ENCODE measurements at regions not wholly inside any gene's neighbourhood (a gene's known extent, or its start where the extent isn't known, plus 50 kb on each side); places are given as distances from the start of the nearest gene placed in this dataset.

DNA sequence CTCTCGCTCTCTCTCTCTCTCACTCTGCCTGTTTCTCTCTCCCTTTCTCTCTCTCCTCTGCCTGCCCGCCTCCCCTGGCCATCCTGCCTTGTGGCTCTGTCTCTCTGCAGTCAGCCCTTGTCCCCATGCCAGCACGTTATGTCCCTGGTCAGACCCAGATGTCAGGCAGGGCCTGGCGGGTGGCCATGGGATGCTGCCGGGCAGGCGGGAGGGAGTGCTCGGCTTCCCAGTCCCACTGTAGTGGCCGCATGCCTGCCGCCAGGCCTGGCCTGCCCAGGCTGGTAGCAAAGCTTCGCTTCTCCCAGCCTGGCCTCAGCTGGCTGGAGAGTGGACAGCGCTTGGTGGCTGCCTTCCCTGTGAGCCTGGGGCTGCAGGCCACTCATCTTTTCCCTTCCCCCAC lies 121.5 kb upstream of the ZNF716 start:
- no peak overlapping the region for H3K4me3 ChIP-seq (ENCODE audit: low read depth, low read length)
- no peaks in the 10 kb centered on the region for H3K36me3 ChIP-seq (replicated peaks)
- H3K27ac ChIP-seq, result no peak overlapping the region
- in situ Hi-C loops (cut with HindIII; ENCODE audit: low pct_ligation_motif_present, low sequenced_read_pairs), result no loop called here
- no peak for DNase-seq
- H3K27me3 ChIP-seq (replicated peaks), result no peaks in the 10 kb centered on the region
- TF ChIP-seq, protein P1, sequence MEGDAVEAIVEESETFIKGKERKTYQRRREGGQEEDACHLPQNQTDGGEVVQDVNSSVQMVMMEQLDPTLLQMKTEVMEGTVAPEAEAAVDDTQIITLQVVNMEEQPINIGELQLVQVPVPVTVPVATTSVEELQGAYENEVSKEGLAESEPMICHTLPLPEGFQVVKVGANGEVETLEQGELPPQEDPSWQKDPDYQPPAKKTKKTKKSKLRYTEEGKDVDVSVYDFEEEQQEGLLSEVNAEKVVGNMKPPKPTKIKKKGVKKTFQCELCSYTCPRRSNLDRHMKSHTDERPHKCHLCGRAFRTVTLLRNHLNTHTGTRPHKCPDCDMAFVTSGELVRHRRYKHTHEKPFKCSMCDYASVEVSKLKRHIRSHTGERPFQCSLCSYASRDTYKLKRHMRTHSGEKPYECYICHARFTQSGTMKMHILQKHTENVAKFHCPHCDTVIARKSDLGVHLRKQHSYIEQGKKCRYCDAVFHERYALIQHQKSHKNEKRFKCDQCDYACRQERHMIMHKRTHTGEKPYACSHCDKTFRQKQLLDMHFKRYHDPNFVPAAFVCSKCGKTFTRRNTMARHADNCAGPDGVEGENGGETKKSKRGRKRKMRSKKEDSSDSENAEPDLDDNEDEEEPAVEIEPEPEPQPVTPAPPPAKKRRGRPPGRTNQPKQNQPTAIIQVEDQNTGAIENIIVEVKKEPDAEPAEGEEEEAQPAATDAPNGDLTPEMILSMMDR (IDR thresholded peaks at IDR 0.05; ENCODE audit: low read depth, low read length, missing control alignments), result no peak

DNA sequence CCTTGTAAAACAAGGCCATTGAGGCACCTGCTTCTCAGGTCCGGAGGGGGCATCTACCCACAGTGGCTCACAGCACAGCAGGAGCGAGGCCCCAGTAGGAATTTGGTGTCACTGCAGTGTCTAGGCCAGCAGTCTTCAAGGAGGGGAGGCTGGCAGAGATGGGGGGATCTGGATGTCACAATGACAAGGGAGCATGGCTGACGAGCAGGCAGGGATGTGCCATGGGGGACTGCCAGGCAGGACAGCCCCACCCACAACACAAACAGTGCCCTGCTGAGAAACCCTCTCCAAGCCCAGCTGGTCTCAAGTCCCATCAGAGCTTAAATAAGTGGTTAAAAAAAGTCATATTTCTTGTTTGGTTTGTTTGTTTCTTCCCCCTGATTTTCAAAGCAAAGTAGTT lies 121.0 kb upstream of the ZNF716 start:
- in situ Hi-C loops (cut with HindIII; ENCODE audit: low pct_ligation_motif_present, low sequenced_read_pairs), result no loop called here
- no peak overlapping the region for H3K4me3 ChIP-seq (ENCODE audit: low read depth, low read length)
- TF ChIP-seq, protein P1 (IDR thresholded peaks at IDR 0.05; ENCODE audit: low read depth, low read length, missing control alignments), result no peak
- no peaks in the 10 kb centered on the region for H3K27me3 ChIP-seq (replicated peaks)
- no peak for DNase-seq
- H3K36me3 ChIP-seq (replicated peaks), result no peaks in the 10 kb centered on the region
- no peak overlapping the region for H3K27ac ChIP-seq

DNA sequence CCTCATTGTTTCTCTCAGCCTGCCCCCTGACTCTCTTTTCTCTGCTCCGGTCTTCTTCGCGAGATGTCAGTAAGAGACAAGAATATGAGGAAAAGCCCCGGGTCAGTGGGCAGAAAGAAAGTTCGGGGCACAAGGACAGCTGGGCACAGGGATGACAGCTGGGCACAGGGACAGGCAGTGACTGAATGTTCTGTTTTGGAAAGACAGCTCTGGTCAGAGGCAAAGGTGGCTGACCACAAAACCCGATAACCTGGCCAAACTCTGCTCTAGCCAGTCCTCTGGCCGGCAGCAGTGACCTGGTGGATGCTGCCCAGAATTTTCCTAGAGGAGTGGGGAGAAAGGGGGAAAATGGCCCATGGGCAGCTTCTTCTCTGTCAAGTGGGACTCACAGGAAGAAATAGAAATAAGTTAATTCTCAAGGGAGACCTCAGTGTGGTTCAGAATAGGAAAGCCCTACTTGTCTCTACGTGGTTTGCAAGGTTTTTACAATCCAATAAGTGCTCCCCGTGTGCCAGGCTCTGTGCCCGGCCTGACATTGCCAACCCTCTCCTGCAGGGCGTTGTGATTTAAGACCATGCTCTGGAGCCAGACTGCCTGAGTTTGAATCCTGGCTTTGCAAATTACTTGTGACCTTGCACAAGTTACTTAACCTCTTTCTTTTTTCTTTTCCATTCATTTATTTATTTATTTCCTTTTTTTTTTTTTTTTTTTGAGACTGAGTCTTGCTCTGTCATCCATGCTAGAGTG lies 110.6 kb upstream of the ZNF716 start:
- in situ Hi-C loops (cut with HindIII; ENCODE audit: low pct_ligation_motif_present, low sequenced_read_pairs), result no loop called here
- TF ChIP-seq, protein P1 (IDR thresholded peaks at IDR 0.05; ENCODE audit: low read depth, low read length, missing control alignments), result no peak
- DNase-seq, result no peak
- Histone ChIP-seq H3K27me3 (replicated peaks) (no peaks in the 10 kb centered on the region), H3K36me3 (replicated peaks) (no peaks in the 10 kb centered on the region), H3K4me3 (ENCODE audit: low read depth, low read length) (no peak overlapping the region), H3K27ac (no peak overlapping the region)

DNA sequence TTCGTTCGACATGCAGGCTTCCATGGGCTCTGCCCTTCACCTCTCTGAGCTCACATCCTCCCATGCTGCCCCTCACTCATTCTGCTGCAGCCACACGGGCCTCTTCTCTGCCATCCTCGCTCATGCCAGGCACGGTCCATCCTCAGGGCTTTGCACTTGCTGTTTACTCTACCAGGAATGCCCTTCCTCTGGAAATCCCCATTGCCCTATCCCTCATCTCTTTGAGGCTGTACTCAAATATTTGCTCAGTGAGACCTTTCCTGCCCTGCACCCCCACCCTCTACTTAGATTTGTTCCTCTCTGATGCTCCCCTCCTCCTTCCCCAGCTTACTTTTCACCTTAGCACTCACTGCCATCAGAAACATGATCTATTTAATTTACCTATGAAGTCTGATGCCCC lies 107.0 kb upstream of the ZNF716 start:
- in situ Hi-C loops (cut with HindIII; ENCODE audit: low pct_ligation_motif_present, low sequenced_read_pairs), result no loop called here
- H3K36me3 ChIP-seq (replicated peaks), result no peaks in the 10 kb centered on the region
- no peak for DNase-seq
- no peak overlapping the region for H3K27ac ChIP-seq
- TF ChIP-seq, protein P1 (IDR thresholded peaks at IDR 0.05; ENCODE audit: low read depth, low read length, missing control alignments), result no peak
- no peaks in the 10 kb centered on the region for H3K27me3 ChIP-seq (replicated peaks)
- H3K4me3 ChIP-seq (ENCODE audit: low read depth, low read length), result no peak overlapping the region

- no peak overlapping the region for H3K4me3 ChIP-seq (ENCODE audit: low read depth, low read length)
- no peaks in the 10 kb centered on the region for H3K36me3 ChIP-seq (replicated peaks)
- no peak overlapping the region for H3K27ac ChIP-seq
- no peak for DNase-seq
- in situ Hi-C loops (cut with HindIII; ENCODE audit: low pct_ligation_motif_present, low sequenced_read_pairs), result no loop called here
- TF ChIP-seq, protein P1 (IDR thresholded peaks at IDR 0.05; ENCODE audit: low read depth, low read length, missing control alignments), result no peak
- H3K27me3 ChIP-seq (replicated peaks), result no peaks in the 10 kb centered on the region
Measured at GRCh38 chr7:57343901-57344622, 105.9 kb upstream of the ZNF716 start.
